Peyer's patch (tissue), 4 donors: ENCODE measurements at regions not wholly inside any gene's neighbourhood (a gene's known extent, or its start where the extent isn't known, plus 50 kb on each side); places are given as distances from the start of the nearest gene placed in this dataset.

Source experiments
- DNase-seq, 3 donors: peaks; one replicate each; pipeline ENCODE4 v3.0.0-alpha.2; 2017 to 2019
- H3K27ac ChIP-seq, 4 donors: fragments of 200-600 bp; sonication (generic); one replicate each; pipeline ENCODE4 v1.5.1; 2016 to 2019
- H3K27me3 ChIP-seq, 2 donors: fragments of 200-600 bp; sonication (generic); one replicate each; pipeline ENCODE4 v1.5.1; 2019
- H3K36me3 ChIP-seq, 3 donors: fragments of 200-600 bp; sonication (generic); one replicate each; pipeline ENCODE4 v1.5.1; 2016 to 2019
- H3K4me1 ChIP-seq, 4 donors: fragments of 200-600 bp; sonication (generic); one replicate each; pipeline ENCODE4 v1.5.1; 2016 to 2019
- H3K4me3 ChIP-seq, 4 donors: fragments of 200-600 bp; sonication (generic); 1 replicate in 3 of 4; 2 replicates in 1 of 4; pipeline ENCODE4 v1.5.1; 2016 to 2019; ENCODE audit warnings: mild to moderate bottlenecking in 1 of 4
- H3K9me3 ChIP-seq, 4 donors: fragments of 200-600 bp; sonication (generic); one replicate each; pipeline ENCODE4 v1.5.1; 2016 to 2019; ENCODE audit warnings: mild to moderate bottlenecking in 1 of 4
- CTCF ChIP-seq, 6 experiments: fragments of 450-650 bp in 4 of 6; fragments of 200-600 bp in 2 of 6; sonication (generic) in 1 of 6; IDR thresholded peaks; one replicate each; pipeline ENCODE4 v1.5.1; 2017 to 2019; ENCODE audit warnings: antibody characterized with exemption in 6 of 6, mild to moderate bottlenecking in 3 of 6, moderate library complexity in 1 of 6
- POLR2A ChIP-seq, 2 donors: fragments of 450-650 bp; IDR thresholded peaks; one replicate each; pipeline ENCODE4 v1.5.1; 2017; ENCODE audit warnings: antibody characterized with exemption in 2 of 2, mild to moderate bottlenecking in 2 of 2, moderate library complexity in 2 of 2

GRCh38 chr10:28470873-28471651 is 61.9 kb upstream of the WAC start:
- Histone ChIP-seq H3K36me3 (no peaks in the 10 kb centered on the region), H3K4me1 (no peaks in the 10 kb centered on the region), H3K9me3 (no peaks in the 10 kb centered on the region), H3K4me3 (no peak overlapping the region), H3K27ac (no peak overlapping the region), H3K27me3 (no peaks in the 10 kb centered on the region)
- DNase-seq, result no peak
- TF ChIP-seq POLR2A (IDR thresholded peaks at IDR 0.05) (no peak), CTCF (IDR thresholded peaks at IDR 0.05) (no peak)

- no peak for DNase-seq
- Histone ChIP-seq H3K4me1 (no peaks in the 10 kb centered on the region), H3K36me3 (no peaks in the 10 kb centered on the region)
Measured at GRCh38 chr10:28471652-28472050, 61.3 kb upstream of the WAC start.

GRCh38 chr10:28478646-28479045 is 54.3 kb upstream of the WAC start:
- no peak for DNase-seq
- Histone ChIP-seq H3K27me3 (no peaks in the 10 kb centered on the region), H3K27ac (no peak overlapping the region), H3K4me3 (no peak overlapping the region), H3K4me1 (no peaks in the 10 kb centered on the region), H3K9me3 (no peaks in the 10 kb centered on the region), H3K36me3 (no peaks in the 10 kb centered on the region)
- TF ChIP-seq CTCF (IDR thresholded peaks at IDR 0.05) (no peak), POLR2A (IDR thresholded peaks at IDR 0.05) (no peak)

More at GRCh38 chr10:28471652-28472050, 61.3 kb upstream of the WAC start:
- Histone ChIP-seq H3K27ac (no peak overlapping the region), H3K9me3 (no peaks in the 10 kb centered on the region), H3K27me3 (no peaks in the 10 kb centered on the region), H3K4me3 (no peak overlapping the region)
- TF ChIP-seq CTCF (IDR thresholded peaks at IDR 0.05), result no peak
- TF ChIP-seq POLR2A (IDR thresholded peaks at IDR 0.05), result no peak

- no peak overlapping the region for H3K4me3 ChIP-seq
- no peak for DNase-seq
- no peaks in the 10 kb centered on the region for H3K9me3 ChIP-seq
- H3K27me3 ChIP-seq, result no peaks in the 10 kb centered on the region
- no peaks in the 10 kb centered on the region for H3K36me3 ChIP-seq
- TF ChIP-seq POLR2A (IDR thresholded peaks at IDR 0.05), result no peak
- no peak for TF ChIP-seq CTCF (IDR thresholded peaks at IDR 0.05)
- H3K4me1 ChIP-seq, result no peaks in the 10 kb centered on the region
- H3K27ac ChIP-seq, result no peak overlapping the region
Measured at GRCh38 chr10:28479425-28479865, 53.5 kb upstream of the WAC start.

GRCh38 chr10:28479927-28480627 is 52.8 kb upstream of the WAC start:
- no peaks in the 10 kb centered on the region for H3K9me3 ChIP-seq
- H3K4me1 ChIP-seq, result no peaks in the 10 kb centered on the region
- H3K27me3 ChIP-seq, result no peaks in the 10 kb centered on the region
- H3K27ac ChIP-seq, result no peak overlapping the region
- no peaks in the 10 kb centered on the region for H3K36me3 ChIP-seq
- TF ChIP-seq POLR2A (IDR thresholded peaks at IDR 0.05) (no peak), CTCF (IDR thresholded peaks at IDR 0.05) (no peak)
- DNase-seq, result no peak
- H3K4me3 ChIP-seq, result no peak overlapping the region
